GM13977 (cell line): ENCODE measurements at regions not wholly inside any gene's neighbourhood (a gene's known extent, or its start where the extent isn't known, plus 50 kb on each side); places are given as distances from the start of the nearest gene placed in this dataset.

Experiments
- DNase-seq: peaks from one replicate; pipeline ENCODE4 v3.0.0; 2012; ENCODE audit warnings: low spot score
- in situ Hi-C: fragments of 300-500 bp; cut with MboI; formaldehyde crosslinking; loops from one replicate; pipeline ENCODE4 v1.12.0; 2022; ENCODE audit warnings: low sequenced_read_pairs, low pct_unique_long_range_greater_than_20kb, mixed read lengths, inconsistent platforms; ENCODE audit not compliant: unreplicated experiment
- TF ChIP-seq, protein P1 (sequence below): IDR thresholded peaks from 2 replicates; pipeline ENCODE4 v1.5.1; 2012; ENCODE audit warnings: mild to moderate bottlenecking, control low read depth; ENCODE audit not compliant: insufficient read depth; ENCODE audit errors: extremely low read depth, missing control alignments

DNA sequence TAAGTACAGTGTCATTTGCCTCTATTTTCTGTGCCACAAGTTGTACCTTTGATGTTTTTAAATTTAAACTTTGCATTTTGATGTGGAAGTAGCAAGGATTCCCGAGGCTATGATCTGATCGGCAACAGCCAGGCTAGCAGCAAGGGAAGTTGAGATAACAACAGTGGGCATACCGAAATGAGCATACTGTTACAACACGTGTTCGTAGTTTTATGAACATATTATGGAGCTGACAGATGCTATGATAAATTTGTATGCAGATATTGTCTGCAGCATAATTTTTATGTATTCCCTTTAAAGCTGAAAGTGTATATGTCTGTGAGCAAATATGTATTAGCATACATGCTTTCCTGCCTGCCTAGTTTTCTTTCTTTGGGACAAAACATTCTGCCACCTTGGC is 306.1 kb downstream of the PCDH7 start:
- TF ChIP-seq, protein P1, sequence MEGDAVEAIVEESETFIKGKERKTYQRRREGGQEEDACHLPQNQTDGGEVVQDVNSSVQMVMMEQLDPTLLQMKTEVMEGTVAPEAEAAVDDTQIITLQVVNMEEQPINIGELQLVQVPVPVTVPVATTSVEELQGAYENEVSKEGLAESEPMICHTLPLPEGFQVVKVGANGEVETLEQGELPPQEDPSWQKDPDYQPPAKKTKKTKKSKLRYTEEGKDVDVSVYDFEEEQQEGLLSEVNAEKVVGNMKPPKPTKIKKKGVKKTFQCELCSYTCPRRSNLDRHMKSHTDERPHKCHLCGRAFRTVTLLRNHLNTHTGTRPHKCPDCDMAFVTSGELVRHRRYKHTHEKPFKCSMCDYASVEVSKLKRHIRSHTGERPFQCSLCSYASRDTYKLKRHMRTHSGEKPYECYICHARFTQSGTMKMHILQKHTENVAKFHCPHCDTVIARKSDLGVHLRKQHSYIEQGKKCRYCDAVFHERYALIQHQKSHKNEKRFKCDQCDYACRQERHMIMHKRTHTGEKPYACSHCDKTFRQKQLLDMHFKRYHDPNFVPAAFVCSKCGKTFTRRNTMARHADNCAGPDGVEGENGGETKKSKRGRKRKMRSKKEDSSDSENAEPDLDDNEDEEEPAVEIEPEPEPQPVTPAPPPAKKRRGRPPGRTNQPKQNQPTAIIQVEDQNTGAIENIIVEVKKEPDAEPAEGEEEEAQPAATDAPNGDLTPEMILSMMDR: no peak
- in situ Hi-C loops: no loop called here
- DNase-seq: no peak

DNA sequence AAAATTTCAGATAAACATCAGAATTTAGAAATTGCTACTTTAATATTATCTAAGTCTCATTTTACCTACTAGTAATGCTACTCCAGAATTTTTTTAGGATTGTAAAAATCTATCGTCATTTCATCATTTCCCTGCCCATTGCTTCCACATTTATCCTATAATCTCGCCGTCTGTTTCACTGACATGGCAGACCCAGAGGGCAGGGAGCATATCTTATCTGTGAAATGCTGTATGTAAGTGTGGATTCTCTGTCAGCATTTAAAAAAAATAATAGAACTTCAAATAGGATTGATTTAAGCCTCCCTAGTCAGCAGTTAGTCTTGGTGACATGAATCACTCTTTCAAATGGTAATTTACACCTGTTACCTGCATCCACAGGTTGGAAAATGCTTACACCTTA is 314.4 kb downstream of the PCDH7 start:
- in situ Hi-C loops: no loop called here
- TF ChIP-seq, protein P1: no peak
- no peak for DNase-seq

DNA sequence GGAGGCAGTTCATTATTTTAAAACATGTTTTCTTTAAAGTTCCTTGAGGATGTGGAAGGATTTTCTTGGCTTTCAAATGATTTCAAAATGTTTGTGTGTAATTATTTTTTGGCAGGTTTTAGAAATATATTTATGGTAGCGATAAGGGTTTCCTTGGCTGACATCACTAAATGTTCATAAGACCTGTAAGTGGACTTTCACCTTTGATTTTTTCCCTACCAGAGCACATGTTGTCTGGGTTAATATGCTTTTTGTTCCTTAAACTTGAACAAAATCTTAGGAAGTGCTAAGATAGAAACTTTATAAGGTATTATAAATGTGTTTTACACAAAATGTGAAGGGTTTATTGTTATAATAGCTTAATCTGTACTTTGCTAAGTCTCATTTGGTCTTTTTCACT is 315.6 kb downstream of the PCDH7 start:
- in situ Hi-C loops: no loop called here
- DNase-seq: no peak
- TF ChIP-seq, protein P1: no peak

DNA sequence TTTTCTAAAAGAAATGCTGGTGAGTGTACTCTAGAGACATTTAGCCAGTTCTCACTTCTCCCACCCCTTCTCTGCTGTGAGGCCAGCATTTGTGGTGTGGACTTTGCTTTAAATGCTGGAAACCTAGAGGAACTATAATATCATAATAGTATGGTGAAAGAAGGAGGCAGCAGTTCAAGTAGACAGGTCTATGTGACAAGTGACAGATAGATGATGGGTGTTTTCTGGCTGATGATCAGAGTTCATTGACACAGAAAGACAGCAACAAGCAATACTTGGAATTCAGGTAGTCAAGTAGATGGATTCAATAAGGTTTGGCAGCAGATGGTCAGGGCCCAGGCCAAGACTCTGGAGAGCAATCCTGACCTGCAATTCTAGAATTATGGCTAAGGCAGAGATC is 317.5 kb downstream of the PCDH7 start:
- DNase-seq: no peak
- in situ Hi-C loops: no loop called here
- TF ChIP-seq, protein P1: no peak

DNA sequence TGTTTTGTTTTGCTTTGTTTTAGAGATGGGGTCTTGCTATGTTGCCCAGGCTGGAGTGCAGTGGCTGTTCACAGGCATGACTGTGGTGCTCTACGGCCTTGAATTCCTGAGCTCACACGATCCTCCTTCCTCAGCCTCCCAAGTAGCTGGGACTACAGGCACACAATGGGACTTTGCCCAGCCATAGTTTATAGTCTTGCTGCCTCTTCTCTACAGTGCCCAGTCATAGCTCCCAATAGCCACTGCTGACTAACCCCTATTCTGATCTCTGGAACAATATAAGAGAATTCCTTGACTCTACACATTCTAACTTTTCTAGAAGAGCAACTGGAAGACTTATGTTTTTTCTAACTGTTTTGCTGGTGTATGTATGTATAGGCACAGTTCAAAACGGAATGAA is 319.2 kb downstream of the PCDH7 start:
- TF ChIP-seq, protein P1: no peak
- DNase-seq: no peak
- in situ Hi-C loops: no loop called here

DNA sequence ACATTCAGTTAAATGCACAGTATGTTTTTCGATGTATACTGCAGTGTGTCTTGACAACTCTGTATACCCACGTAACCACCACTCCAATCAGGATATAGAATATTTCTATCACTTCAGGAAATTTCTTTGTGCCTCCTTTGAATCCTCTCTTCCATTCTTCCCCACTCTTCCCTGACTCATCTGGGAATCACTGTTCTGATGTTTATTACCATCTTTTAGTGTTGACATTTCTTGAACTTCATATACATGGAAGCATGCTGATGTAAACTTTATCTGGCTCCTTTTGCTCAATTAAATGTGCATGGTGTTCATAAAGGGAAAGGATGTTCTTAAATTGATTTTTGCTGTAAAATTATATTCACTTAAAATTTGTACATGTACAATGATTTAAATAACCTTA is 319.9 kb downstream of the PCDH7 start:
- in situ Hi-C loops: no loop called here
- TF ChIP-seq, protein P1: no peak
- no peak for DNase-seq

DNA sequence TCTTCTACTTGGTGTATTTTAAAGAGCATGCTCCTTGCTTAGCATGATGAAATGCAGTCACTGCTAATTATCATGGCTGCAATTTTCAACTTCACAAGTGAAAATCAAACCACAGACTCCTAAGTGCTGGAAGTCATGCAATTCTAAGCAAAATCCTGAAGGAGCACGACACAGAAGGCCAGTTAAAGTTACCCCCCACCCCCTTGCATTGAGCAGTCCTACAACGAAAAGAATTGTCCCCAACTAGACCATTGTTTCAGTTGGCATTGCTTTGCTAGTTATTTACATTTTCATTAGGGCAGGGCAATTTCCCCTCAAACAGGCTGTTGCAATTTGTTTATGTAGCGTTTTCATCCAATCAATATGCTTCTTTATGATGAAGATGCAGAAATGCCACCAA is 321.2 kb downstream of the PCDH7 start:
- TF ChIP-seq, protein P1: no peak
- in situ Hi-C loops: no loop called here
- no peak for DNase-seq
